ENCODE measurements at regions not wholly inside any gene's neighbourhood (a gene's known extent, or its start where the extent isn't known, plus 50 kb on each side); places are given as distances from the start of the nearest gene placed in this dataset.

DNA sequence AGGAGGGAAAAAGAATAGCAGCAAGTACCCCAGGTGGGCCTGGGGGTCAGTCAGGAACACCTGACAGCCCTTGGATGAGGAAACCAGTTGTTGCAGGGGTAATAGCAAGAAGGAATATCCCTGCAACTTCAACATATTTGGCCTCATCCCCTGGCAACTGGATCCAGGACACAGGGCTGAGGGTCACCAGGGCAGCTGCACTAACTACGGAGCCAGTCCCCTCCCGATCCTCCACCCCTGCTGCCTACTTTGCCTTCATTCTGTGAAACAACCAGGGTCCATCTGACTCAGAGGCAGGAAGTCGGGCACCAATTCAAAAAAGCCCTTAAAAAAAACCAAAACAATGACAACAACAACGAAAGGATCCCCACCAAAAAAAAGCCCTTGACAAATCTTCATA lies 52.9 kb downstream of the FRMPD3 start:
- no peak for DNase-seq (ENCODE audit: low read depth in 2 of 2)

DNA sequence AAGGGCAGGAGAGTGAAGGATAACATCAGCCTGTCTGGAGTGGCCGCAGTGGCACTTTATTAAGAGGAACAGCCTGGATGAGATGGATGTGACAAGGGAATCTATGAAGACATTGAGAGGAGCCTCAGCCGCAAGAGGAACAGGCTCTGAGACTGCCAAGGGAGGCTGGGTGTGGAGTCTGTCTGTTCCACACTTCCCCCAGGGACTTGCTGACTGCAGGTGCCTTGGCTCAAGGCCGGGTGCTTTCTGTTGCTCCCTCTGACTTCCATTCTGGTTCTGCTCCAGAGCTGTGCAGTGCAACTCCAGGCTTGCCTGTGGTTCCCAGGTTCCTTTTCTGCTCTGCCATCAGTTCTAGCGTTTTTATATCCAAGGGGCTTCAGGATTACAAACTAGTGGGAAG lies 54.6 kb downstream of the FRMPD3 start:
- DNase-seq (ENCODE audit: low read depth in 2 of 2) = no peak

DNA sequence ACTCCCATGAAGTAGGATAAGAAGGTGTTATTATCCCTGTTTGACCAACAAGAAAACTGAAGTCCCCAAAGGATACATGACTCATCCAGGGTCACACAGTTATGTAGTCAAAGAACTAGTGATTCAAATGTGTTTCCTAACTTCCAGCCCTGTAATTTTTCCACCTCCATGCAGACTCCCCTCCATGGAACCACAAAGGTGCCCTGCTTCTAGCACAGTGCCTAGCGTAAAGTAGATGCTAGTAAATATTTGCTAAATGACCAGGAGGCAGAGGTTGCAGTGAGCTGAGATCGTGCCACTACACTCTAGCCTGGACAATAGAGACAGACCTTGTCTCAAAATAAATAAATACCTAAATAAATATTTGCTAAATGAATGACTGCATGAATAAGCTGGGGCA lies 55.8 kb downstream of the FRMPD3 start:
- no peak for DNase-seq (ENCODE audit: low read depth in 2 of 2)

DNA sequence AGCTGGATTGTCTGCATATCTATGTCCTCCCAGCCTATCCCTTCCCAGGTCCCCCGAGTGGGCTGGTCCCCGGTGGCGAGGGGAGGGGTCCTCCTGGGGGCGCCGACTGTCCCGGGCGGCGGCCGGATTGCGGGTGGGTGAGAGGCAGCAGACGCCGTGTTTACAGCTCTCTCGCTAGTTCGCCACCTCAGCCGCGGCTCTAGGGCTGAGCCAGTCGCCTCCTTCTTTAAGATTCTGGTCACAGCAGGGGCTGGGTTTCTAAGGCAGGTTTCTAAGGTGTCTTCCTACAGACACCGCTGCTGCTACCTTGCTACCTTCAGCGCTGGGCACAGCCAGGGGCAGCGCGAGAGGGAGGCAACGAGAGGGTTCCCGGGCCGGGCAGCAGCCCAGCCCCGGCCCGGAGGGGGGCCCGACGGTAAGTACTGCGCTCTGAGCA lies 57.2 kb downstream of the FRMPD3 start:
- DNase-seq (ENCODE audit: low read depth in 2 of 2) = no peak

DNA sequence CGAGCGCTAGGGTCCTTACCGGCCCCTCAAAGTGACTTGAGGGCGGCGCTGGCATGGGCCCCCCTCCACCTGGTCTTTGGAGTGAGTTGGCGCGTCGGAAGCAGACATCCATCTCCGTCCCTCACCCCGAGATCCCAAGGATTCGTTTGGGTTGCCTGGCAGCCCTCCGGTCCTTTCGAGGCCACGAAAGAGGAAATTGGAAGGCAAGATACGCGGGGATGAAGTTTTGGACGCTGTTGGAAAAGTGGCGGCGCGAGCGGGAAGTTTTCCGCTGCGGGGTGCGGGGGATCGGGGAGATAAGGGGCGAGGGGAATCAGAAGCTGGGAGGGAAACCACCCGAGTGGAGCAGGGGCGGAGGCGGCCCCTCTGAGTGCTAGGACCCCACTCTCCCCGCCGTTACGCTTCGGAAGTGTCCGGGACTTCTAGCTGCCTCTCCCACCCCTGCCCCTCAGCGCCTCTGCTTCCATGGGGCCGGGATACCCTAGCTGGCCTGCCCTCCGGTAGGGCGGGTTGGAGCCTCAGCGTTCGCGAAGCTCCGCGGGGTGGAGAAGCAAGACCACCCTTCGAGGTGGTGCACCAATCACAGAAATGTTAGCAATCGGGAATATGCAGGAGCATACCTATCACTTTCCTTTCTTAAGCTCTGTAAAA lies 57.8 kb downstream of the FRMPD3 start:
- DNase-seq (ENCODE audit: low read depth in 2 of 2) = no peak

DNA sequence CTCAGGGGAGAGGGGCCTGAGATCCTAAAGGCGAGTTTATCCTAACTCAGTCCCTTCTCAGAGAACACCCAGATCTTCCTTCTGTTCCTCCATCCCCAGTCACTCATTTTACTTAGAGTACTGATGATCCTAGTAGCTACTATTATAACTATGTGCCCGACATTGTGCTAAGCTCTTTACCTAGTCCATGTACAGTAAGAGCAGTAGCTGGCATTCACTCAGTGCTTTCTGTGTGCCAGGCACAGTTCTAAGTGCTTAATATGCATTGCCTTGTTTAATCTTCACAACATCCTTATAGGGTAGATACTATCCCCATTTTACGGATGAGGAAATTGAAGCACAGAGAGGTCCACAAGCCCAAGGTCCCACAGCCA lies 58.3 kb downstream of the FRMPD3 start:
- DNase-seq (ENCODE audit: low read depth in 2 of 2) = no peak

DNA sequence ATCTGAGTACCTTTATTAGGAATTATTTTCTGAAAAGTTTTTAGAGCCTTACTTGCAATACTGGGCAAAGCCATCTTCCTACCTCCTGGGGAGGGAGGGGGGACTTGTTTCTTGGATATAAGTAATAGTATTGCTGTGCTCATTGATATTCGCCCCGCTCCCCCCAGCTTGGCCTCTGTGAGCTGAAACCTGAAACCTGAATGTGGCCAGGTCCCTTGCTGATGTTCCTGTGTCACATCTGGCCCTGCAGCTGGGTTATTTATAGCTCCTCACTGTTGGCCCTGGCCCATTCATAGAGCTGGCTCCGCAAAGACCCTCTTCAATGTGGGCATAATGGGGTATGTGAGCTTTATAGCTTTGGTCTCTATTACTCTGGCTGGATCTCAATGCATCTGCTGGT lies 59.5 kb downstream of the FRMPD3 start:
- no peak for DNase-seq (ENCODE audit: low read depth in 2 of 2)

DNA sequence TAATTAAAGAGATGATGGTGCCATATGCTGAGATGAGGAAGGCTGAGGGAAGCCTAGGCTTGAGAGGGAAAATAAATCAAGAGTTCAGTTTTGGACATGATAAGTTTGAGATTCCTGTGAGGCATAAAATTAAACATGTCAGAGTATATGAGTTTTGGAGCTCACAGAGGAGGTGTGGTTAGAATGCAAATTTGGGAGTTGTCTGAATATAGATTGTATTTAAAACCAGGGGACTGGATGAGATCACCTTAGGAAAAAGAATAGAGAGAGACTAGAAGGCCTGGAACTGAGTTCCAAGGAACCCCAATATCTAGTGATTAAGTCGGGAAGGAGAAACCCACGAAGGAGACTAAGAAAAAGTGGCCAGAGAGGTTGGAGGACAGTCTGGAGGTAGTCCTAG lies 65.5 kb downstream of the FRMPD3 start:
- no peak for DNase-seq (ENCODE audit: low read depth in 2 of 2)

DNA sequence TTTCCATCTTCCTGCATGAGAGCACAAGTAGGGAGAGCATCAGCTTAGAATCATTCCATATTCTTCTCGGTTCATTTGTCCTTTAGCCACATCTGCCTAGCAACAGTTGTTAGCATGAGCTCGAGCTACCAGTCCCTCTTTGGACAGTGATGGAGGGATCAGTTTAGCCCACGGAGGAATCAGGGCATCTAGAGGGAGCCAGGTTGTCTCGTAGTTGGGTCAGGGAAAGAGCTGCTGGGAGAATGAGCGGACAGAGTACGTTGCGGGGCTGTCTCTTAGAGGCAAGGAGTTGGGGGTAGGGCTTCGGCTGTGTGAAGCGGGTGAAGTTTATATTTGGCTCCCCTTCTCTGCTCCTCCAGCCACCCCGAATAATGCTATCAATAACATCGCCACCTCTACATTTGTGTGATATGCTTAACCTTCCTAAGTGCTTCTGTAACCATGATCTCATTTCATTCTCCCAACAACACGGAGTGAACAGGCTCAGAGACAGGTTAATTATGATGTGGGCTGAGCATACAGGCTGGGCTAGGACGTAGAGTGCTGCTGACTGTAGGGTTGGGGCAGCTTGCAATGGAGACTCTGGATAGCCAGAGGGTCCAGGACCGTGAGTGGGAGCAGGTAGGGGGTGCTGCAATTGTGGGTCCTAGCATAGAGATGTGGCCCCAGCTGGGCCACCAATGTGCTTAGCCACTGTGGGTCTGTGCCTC lies 72.6 kb downstream of the FRMPD3 start:
- no peak for DNase-seq (ENCODE audit: low read depth in 2 of 2)

DNA sequence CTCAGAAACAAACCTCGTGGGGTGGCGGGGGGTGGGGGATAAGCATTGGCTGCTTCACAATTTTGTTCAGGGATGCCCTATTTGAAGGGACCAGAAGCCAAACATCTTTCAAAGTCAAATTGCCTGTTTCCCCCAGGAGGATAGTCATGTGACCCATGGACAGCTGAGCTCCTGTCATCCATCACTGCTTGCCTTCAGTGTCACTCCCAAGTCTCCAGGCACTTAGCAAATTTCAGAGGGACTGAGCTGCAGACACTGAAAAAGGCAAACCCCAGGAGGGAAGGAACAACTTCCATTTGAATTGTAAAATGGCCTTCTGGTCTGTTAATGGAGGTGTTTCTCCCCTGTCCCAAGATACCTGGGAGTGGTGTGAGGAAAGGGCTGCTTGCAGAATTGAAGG lies 73.4 kb downstream of the FRMPD3 start:
- no peak for DNase-seq (ENCODE audit: low read depth in 2 of 2)

DNA sequence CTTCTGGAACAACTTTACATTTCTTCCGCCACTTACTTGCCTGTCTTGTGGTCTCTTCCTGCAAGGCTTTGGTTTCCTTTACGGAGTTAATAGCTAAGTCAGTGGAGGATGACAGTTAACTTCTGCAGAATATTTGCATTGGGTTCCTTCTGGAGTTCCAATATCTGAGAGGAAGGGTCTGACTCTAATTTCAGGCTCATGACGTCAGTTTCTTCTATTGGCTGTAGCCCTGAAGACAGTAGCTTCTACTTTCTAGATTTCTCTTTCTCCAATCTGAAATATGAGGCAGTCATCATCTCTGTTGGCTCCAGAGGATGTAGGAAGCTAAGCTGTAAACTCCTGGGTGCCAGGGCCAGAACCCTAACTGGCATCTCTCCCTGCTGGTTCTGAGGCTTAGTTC lies 76.7 kb downstream of the FRMPD3 start:
- no peak for DNase-seq (ENCODE audit: low read depth in 2 of 2)

DNA sequence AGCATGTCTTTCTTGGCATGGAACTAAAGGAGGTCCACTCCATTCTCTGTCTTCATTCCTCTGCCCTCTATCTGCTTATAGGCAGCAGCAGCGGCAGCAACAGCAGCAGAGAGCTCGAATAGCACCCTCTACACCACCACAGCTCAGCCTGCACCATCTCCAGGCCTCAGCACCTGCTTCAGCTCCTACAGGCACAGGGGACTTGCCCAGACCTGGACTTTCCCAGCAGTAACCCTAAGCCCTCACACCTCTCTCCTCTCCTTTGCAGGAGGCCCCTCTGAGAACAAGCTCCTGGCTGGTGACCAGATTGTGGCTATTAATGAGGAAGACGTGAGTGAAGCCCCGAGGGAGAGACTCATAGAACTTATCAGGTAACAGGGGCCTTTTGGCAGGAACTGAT lies 80.7 kb downstream of the FRMPD3 start:
- no peak for DNase-seq (ENCODE audit: low read depth in 2 of 2)

DNA sequence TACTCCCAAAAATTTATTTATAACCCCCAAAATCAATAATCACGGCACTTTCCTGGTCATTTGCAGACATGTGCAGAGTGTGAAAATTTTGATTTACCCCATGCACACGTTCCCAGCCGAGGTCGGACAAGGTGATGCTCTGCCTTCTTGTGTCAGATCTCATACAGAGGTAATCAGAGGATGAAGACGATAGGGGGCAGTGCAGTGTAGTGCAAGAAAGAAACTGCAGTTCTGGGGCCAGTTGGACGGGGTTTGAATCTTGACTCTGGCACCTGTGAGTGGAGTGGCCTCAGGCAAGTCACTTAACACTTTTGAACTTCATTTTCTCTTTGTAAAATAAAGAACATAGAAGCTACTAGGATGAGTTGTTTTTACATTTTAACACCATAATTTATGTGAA lies 88.4 kb downstream of the FRMPD3 start:
- peak; percentile 14 to 38 for DNase-seq (ENCODE audit: low read depth in 2 of 2)

DNA sequence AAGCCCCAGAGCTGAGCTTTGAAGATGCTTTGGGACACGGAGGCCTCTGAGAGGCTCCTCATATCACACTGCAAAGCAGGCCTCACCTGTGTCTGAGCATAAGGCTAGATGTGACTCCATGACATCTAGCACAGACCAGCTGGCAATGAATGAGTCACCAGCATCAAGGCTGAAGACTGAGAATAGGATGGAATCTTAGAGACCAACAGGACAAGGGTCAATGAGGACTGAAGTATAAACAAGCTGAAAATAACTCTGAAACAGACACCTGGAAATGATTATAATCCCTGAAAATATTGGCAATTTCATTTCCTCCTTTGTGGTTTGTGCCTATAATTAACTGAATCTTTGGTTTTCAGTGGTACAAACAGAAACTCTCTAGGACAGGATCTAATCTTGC lies 87.1 kb upstream of the PRPS1 start:
- DNase-seq (ENCODE audit: low read depth in 2 of 2) = no peak

DNA sequence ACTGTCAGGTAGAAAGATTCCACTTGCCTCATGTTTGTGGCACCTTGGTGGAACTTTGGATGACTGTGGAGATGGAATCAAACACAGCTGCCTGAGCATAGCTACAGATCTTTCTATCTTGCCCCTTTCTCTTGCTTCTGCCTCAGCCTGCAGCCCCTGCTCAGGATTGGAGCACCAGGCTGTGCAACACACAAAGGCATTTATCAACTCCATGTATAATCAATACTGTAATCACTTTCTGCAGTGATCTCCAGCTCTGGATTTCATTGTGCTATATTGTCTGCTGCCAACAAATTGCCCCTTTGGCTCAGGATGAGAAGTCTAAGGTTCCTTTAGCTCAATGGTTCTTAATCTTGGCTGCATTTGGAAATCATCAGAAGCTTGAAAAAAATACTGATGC lies 86.3 kb upstream of the PRPS1 start:
- no peak for DNase-seq (ENCODE audit: low read depth in 2 of 2)

DNA sequence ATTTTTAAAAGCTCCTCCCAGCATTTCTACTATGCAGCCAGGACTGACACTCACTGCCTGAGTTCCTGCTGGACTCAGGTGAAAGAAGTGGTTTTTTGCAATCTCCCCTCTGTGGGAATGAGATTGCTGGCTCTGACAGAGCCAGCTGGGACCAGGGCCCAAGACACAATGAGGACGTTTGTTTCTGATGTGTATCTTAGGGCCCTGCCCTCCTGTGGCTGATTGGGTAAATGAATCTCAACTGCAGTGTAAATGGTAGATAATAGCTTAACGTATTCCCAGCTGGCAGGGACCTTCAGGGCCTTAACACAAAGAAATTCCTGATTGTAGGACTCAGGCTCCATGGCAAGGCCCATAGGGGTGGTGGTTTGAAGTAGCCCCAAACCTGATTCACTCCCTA lies 85.8 kb upstream of the PRPS1 start:
- peak in 1 of 2 donors; percentile 2 for DNase-seq (ENCODE audit: low read depth in 2 of 2)

DNA sequence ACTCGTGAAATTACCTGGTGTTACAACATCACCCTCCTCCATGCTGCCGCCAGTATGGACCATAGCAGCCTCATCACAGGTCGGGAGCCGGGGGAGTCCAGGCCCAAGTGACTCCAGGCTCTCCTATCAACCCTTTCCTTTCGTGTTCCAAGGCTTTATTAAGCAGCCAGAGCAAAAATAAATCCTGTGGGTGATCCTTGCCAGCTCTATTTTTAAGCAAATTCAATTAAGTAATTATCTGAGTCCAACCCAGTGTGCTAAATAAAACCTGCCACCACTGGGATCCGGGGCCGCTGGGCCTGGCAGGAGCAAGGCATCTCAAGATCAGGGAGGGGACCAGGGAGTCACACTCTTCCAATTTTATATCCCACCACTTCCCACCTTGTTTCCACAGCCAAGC lies 80.7 kb upstream of the PRPS1 start:
- DNase-seq (ENCODE audit: low read depth in 2 of 2) = no peak

DNA sequence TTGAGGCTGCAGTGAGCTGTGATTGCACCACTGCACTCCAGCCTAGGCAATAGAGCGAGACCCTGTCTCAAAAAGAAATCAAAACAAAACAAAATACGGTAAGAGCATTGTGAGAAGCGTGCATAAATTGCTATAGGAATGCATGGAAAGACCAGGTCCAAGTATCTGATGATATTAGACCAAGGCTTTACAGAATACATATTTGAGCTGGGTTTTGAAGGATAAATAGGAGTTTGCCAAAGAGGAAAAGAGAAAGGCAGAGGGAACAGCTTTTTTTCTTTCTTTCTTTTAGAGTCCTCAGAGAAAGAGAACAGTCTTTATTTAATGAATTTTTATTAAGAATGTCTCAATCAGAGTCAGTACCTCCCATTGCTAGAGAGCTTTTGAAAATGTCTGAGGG lies 79.5 kb upstream of the PRPS1 start:
- DNase-seq (ENCODE audit: low read depth in 2 of 2) = no peak

DNA sequence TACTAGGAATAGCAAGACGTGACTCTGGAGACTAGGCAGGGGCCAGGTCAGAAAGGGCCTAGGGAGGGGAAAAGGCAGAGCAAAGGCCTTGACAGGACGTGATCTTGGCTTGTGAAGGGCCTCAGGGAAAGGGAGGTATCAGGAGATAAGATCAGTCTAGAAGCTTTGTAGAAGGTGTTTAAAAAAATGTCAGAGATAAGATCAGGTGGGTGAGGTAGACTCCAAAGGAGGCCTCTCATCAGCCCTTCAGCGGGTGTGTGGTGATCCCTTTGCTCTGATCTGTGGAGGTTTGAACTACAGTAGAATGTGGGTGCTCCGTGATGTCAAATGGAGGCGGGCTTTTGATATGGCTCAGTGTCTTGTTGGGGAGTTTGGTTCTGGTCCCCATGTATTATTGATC lies 78.8 kb upstream of the PRPS1 start:
- DNase-seq (ENCODE audit: low read depth in 2 of 2) = no peak

DNA sequence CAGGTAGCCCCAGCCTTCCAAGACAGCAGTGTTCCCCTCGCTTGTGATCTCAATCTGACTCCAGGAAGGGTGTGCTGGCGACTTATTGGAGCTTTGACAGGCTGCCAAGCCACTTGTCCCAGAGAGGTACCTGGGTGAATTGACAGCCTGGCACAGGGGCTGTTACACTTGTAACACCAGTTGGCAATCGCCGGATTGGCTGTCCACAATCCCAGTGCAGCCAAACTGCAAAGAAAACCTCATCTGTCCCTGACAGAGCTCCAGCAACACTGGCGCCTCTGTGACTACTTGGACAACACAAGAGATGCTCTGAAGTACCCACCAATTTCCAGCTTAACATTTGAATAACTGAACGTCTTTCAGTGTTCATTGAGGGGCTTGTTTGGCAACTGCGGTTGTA lies 76.8 kb upstream of the PRPS1 start:
- DNase-seq (ENCODE audit: low read depth in 2 of 2) = no peak

DNA sequence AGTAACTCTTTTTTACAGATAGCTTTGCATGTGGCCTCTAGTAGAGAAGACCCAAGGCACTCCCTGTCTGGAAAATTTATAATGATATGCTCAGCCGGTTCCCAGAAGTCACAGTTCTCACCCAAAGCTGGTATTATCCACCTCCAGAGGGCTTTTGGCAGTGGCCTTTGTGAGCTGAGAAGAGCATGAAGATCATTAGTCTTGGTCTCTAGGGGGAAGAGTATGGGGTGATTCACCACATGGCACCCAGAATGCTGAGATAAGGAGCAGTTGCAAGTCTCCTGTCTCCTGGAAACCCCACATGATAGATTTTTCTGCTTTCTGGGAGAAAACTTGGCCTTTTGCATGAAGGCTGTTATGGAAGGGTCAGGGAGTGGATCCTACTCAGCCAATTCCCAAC lies 75.4 kb upstream of the PRPS1 start:
- no peak for DNase-seq (ENCODE audit: low read depth in 2 of 2)

DNA sequence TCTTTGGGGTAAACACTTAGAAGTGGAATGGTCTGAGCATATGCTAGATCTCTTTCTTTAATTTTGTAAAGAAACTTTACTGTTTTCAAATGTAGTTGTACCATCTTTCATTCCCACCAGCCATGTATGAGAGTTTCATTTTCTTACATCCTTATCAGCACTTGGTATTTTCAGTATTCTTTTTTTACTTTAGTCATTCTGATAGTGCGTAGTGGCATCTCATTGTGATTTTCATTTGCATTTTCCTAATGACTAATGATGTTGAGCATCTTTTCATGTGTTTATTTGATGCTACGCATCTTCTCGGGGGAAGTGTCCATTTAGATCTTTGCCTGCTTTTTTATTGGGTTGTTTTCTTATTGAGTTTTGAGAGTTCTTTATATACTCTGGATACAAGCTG lies 71.3 kb upstream of the PRPS1 start:
- no peak for DNase-seq (ENCODE audit: low read depth in 2 of 2)

DNA sequence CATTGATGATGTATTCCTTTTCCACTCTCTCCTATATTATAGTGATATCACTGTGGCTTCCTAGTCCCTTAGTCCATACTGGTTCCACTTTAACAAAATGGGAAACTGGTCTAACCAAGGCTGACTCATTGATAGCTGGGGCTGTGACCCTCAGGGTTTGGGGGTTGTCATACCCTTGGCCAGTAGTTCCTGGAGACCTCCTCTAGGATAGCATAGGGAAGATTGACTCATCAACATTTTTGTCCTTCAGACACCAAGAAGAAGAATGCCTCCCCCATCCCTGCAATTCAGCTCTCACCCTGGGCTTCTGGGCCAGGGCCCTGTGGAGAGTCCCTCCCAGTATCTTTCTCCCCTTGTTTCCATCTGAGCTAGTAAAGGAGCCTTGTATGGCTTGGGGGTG lies 68.8 kb upstream of the PRPS1 start:
- no peak for DNase-seq (ENCODE audit: low read depth in 2 of 2)

DNA sequence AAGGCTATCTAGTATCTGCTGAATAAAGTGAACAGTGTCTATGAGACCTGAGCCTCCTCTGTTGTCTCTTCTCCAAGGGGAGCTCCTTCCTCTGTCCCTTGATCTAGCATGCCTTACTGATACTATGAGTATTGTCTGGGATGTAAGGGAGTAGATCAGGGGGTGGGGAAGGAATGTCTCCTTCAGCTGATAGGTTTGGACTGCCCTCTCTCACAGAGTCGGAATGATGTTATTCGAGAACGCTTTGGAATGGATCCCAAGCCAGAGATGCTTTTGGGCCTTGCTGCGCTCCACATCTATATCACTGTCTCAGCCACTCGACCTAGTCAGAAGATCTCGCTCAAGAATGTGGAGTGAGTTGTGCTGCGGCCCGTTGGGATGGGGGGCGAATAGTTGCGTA lies 68.3 kb upstream of the PRPS1 start:
- no peak for DNase-seq (ENCODE audit: low read depth in 2 of 2)

Data from dermis microvascular lymphatic vessel endothelial cell (primary cell).